Activated B cell treated with CpG ODN at 0.5 μM for 24 hours (primary cell): ENCODE measurements at regions not wholly inside any gene's neighbourhood (a gene's known extent, or its start where the extent isn't known, plus 50 kb on each side); places are given as distances from the start of the nearest gene placed in this dataset.

Experiments used
- ATAC-seq: fragments of 200-7000 bp; cut with Tn5 transposase; one replicate; pipeline ENCODE4 v1.10.0; 2021; ENCODE audit warnings: low read depth, mild to moderate bottlenecking, moderate library complexity
- CTCF ChIA-PET: fragments of 350-600 bp; sonication (Branson Sonifier 250); formaldehyde crosslinking; loops from one replicate; lab custom pipeline; 2021; ENCODE audit warnings: antibody characterized with exemption; lab: Charles Lee
- POLR2A ChIA-PET: fragments of 350-600 bp; sonication (Branson Sonifier 250); formaldehyde crosslinking; loops from one replicate; lab custom pipeline; 2021; ENCODE audit warnings: antibody characterized with exemption; lab: Charles Lee
- DNase-seq: peaks from one replicate; pipeline ENCODE4 v3.0.0; 2022
- H3K27ac Mint-ChIP-seq: one replicate; pipeline ENCODE4 v1.8.0; 2020; ENCODE audit warnings: mixed read lengths
- H3K27me3 Mint-ChIP-seq: one replicate; pipeline ENCODE4 v1.8.0; 2021; ENCODE audit warnings: mixed read lengths
- H3K36me3 Mint-ChIP-seq: one replicate; pipeline ENCODE4 v1.8.0; 2021; ENCODE audit warnings: low read depth, mixed read lengths
- H3K4me1 Mint-ChIP-seq: one replicate; pipeline ENCODE4 v1.8.0; 2021; ENCODE audit warnings: mixed read lengths
- H3K4me3 Mint-ChIP-seq: one replicate; pipeline ENCODE4 v1.8.0; 2020; ENCODE audit warnings: mild to moderate bottlenecking, mixed read lengths
- H3K9me3 Mint-ChIP-seq: one replicate; pipeline ENCODE4 v1.8.0; 2020; ENCODE audit warnings: mixed read lengths
- intact Hi-C: fragments of 100-400 bp; cut with micrococcal nuclease; formaldehyde crosslinking; loops from one replicate; pipeline ENCODE4 v1.15.1; 2024
- TF ChIP-seq, protein P1 (sequence below): fragments of 200-600 bp; IDR thresholded peaks from one replicate; pipeline ENCODE4 v1.8.0; 2022; ENCODE audit warnings: antibody characterized with exemption, mild to moderate bottlenecking

DNA sequence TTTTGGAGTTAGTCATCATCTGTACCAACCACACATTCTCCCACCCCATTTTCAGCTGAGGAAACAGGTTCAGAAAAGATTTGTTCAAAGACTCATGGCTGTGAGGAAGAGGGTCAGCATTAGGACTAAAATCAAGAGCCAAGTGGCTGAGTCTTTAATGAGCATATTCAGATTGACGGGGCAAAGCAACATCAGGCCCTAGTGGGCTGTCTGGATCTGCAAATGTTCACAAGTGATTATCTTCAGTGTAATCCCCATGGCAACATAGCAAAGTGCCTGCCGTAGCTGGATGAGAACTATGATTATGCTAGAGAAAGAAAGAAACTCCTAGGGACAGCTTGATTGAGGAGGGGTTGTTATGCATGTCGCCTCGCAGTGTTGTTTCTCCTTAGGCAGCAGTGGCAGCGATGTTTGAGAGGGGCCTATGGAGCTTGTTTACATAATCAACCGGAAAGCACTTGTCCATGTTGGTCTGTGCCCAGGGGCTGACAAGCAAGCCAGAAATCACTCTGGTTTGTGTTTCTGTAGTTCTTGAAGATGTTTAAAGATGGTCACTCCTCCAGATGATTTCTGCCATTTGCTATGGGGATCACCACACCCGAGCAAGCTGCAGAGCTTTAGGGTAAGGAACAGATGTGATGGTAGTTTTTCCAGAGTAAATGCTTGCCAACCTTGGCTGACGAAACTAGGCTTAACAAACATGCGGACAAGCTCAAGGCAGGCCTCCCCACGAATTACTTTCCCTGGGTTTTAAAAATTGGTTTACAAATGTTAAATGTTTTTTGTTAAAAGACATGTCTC lies 124.3 kb upstream of the MLIP start:
- ChIA-PET POLR2A (no interaction called here), CTCF (interaction anchor here (1.2 kb wide), 1 partner anchor 9 kb away, joined by 4 read pairs; no protein-coding TSS in a partner anchor)
- DNase-seq: no peak
- H3K27me3 Mint-ChIP-seq: no peaks in the 10 kb centered on the region
- no peaks in the 10 kb centered on the region for H3K9me3 Mint-ChIP-seq
- TF ChIP-seq, protein P1, sequence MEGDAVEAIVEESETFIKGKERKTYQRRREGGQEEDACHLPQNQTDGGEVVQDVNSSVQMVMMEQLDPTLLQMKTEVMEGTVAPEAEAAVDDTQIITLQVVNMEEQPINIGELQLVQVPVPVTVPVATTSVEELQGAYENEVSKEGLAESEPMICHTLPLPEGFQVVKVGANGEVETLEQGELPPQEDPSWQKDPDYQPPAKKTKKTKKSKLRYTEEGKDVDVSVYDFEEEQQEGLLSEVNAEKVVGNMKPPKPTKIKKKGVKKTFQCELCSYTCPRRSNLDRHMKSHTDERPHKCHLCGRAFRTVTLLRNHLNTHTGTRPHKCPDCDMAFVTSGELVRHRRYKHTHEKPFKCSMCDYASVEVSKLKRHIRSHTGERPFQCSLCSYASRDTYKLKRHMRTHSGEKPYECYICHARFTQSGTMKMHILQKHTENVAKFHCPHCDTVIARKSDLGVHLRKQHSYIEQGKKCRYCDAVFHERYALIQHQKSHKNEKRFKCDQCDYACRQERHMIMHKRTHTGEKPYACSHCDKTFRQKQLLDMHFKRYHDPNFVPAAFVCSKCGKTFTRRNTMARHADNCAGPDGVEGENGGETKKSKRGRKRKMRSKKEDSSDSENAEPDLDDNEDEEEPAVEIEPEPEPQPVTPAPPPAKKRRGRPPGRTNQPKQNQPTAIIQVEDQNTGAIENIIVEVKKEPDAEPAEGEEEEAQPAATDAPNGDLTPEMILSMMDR: no peak
- no peak overlapping the region for H3K4me3 Mint-ChIP-seq
- intact Hi-C loops: no loop called here
- H3K36me3 Mint-ChIP-seq: no peaks in the 10 kb centered on the region
- ATAC-seq: no peak
- no peaks in the 10 kb centered on the region for H3K4me1 Mint-ChIP-seq
- H3K27ac Mint-ChIP-seq: no peak overlapping the region

DNA sequence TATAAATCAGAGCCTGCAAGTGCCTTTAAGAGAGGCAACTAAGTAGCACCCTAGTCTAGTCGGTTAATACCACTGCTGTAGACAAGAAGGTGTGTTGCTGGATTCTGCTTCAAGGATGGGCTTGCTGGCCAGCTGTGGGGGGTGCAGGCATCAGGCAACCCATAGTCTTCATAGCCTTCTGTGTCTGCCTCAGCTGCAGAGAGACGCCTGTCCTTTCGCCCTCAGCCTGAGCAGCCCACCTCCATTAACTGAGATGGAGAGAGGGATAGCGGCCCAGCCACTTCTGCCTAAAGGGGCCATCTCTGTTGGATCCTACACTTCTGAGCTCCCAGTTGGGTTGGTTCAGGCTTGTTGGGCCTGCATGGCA lies 123.7 kb upstream of the MLIP start:
- TF ChIP-seq, protein P1: no peak
- ChIA-PET CTCF (no interaction called here), POLR2A (no interaction called here)
- Mint-ChIP-seq H3K9me3 (no peaks in the 10 kb centered on the region), H3K36me3 (no peaks in the 10 kb centered on the region), H3K27ac (no peak overlapping the region), H3K4me3 (no peak overlapping the region), H3K27me3 (no peaks in the 10 kb centered on the region), H3K4me1 (no peaks in the 10 kb centered on the region)
- intact Hi-C loops: no loop called here
- DNase-seq: no peak
- ATAC-seq: no peak

DNA sequence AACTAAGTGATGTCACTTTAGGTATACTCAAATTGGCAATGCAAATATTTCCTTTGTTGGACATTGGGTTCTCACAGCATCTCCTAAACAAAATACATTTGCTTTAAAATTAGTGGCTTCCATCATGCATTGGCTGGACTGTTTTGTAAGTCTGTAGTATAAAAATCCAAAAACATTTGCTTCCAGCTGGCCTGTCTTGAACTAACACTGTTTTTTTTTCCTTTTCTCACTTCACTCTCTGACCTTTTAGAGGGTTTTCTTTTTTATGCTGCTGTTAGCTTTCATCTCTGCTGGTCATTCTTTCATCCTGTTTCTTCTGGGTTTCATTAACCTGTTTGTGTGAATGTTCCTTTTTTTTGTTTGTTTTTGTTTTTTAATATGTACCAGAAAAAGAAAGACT lies 121.7 kb upstream of the MLIP start:
- Mint-ChIP-seq H3K4me3 (no peak overlapping the region), H3K36me3 (no peaks in the 10 kb centered on the region), H3K27ac (no peak overlapping the region), H3K9me3 (no peaks in the 10 kb centered on the region), H3K27me3 (no peaks in the 10 kb centered on the region), H3K4me1 (no peaks in the 10 kb centered on the region)
- ChIA-PET POLR2A (no interaction called here), CTCF (no interaction called here)
- TF ChIP-seq, protein P1: no peak
- DNase-seq: no peak
- intact Hi-C loops: no loop called here
- no peak for ATAC-seq

DNA sequence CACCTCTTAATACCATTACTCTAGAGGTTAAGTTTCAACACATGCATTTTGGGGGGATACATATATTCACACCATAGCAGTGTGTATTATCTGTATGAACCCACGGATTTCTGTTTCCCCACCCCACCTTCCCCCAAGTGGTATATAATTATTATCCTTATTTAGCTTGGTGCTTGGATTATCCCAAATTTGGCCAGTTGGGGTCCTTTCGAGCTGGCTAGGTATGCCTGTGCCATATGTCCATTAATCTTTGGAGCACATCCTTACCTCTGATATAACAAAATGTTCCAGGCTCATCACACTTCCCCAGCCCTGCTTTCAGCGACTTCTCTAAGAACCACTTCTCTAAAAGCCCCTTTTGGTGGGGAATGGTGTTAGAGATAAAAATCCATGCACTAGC lies 118.7 kb upstream of the MLIP start:
- Mint-ChIP-seq H3K9me3 (no peaks in the 10 kb centered on the region), H3K27me3 (no peaks in the 10 kb centered on the region), H3K27ac (no peak overlapping the region), H3K36me3 (no peaks in the 10 kb centered on the region), H3K4me1 (no peaks in the 10 kb centered on the region), H3K4me3 (no peak overlapping the region)
- TF ChIP-seq, protein P1: no peak
- DNase-seq (no peak), ATAC-seq (no peak)
- intact Hi-C loops: no loop called here
- CTCF ChIA-PET: no interaction called here
- POLR2A ChIA-PET: no interaction called here

DNA sequence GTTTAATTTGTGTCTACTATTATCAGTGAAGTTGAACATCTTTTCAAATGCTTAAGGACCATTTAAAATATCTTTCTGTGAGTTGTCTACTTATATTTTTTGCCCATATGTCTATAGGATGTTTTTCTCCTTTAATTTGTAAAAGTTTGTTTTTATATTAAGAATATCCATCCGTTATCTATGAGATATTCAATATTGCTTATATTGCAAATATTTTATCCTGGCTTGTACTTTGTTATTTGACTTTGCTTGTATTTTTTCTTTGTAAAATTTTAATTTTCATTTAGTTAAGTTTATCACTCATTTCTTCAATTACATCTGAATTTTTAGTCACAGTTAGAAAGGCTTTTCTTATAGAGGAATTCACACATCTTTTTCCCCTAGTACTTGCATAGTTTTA lies 117.0 kb upstream of the MLIP start:
- TF ChIP-seq, protein P1: no peak
- H3K27ac Mint-ChIP-seq: no peak overlapping the region
- no peaks in the 10 kb centered on the region for H3K9me3 Mint-ChIP-seq
- DNase-seq: no peak
- intact Hi-C loops: no loop called here
- no peaks in the 10 kb centered on the region for H3K36me3 Mint-ChIP-seq
- no peak for ATAC-seq
- no peak overlapping the region for H3K4me3 Mint-ChIP-seq
- POLR2A ChIA-PET: no interaction called here
- no peaks in the 10 kb centered on the region for H3K27me3 Mint-ChIP-seq
- CTCF ChIA-PET: no interaction called here
- H3K4me1 Mint-ChIP-seq: no peaks in the 10 kb centered on the region
